ENCODE measurements at regions not wholly inside any gene's neighbourhood (a gene's known extent, or its start where the extent isn't known, plus 50 kb on each side); places are given as distances from the start of the nearest gene placed in this dataset.

DNA sequence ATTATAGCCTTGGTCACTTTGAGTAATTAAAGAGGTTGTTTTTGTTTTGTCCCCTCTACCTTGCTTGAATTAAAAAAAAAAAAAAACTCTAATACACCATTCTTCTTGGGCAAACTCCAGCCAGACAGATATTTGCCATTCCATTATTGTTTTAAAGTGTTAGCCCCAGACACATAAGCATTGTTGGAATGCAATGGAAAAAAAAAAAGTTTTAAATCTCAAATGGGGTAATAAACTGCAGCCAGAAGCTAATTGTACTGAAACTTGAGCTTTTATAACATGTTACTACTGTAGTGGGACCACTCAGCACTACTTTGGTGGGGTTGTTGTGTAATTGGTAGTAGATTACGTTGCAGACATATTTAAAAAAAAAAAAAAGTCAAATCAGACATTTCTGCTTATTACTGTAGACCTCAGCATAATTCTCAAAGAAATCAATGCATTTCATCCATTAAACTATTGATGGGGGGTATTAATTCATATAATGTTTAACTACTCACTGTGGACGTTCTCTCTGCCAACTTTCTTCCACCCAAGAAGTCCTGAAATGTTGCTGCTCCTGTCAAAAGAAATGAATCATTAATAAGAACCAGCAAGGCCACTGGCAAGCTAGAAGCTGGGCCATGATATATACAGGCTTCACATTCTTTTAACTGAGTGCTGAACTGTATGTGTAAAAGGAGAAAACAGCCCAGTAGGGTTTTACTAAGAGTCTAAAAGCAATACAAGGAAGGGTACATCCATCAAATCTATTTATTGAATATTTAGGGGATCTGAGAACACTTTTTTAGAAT is 626.6 kb upstream of the SOX9 start:
- DNase-seq = no peak
- H3K9me3 Mint-ChIP-seq (ENCODE audit: low read depth, unreplicated experiment) = no peaks in the 10 kb centered on the region
- CTCF ChIA-PET = interaction anchor here (0.6 to 0.7 kb wide), 2 partner anchors 1367 to 1692 kb away, joined by 3 to 4 read pairs; no protein-coding TSS in a partner anchor
- TF ChIP-seq, protein P1, sequence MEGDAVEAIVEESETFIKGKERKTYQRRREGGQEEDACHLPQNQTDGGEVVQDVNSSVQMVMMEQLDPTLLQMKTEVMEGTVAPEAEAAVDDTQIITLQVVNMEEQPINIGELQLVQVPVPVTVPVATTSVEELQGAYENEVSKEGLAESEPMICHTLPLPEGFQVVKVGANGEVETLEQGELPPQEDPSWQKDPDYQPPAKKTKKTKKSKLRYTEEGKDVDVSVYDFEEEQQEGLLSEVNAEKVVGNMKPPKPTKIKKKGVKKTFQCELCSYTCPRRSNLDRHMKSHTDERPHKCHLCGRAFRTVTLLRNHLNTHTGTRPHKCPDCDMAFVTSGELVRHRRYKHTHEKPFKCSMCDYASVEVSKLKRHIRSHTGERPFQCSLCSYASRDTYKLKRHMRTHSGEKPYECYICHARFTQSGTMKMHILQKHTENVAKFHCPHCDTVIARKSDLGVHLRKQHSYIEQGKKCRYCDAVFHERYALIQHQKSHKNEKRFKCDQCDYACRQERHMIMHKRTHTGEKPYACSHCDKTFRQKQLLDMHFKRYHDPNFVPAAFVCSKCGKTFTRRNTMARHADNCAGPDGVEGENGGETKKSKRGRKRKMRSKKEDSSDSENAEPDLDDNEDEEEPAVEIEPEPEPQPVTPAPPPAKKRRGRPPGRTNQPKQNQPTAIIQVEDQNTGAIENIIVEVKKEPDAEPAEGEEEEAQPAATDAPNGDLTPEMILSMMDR (IDR thresholded peaks at IDR 0.05; ENCODE audit: unreplicated experiment) = no peak
- no peaks in the 10 kb centered on the region for H3K4me1 Mint-ChIP-seq (ENCODE audit: low read depth, unreplicated experiment)
- no peak overlapping the region for H3K4me3 Mint-ChIP-seq (ENCODE audit: low read depth, unreplicated experiment)
- intact Hi-C loops (cut with micrococcal nuclease; ENCODE audit: unreplicated experiment) = no loop called here
- no peak overlapping the region for H3K27ac Mint-ChIP-seq (ENCODE audit: unreplicated experiment)
- H3K27me3 Mint-ChIP-seq (ENCODE audit: unreplicated experiment) = no peaks in the 10 kb centered on the region
- no TSS peak for BruUV-seq (replicated peaks)
- H3K36me3 Mint-ChIP-seq (ENCODE audit: insufficient read depth, unreplicated experiment) = no peaks in the 10 kb centered on the region

DNA sequence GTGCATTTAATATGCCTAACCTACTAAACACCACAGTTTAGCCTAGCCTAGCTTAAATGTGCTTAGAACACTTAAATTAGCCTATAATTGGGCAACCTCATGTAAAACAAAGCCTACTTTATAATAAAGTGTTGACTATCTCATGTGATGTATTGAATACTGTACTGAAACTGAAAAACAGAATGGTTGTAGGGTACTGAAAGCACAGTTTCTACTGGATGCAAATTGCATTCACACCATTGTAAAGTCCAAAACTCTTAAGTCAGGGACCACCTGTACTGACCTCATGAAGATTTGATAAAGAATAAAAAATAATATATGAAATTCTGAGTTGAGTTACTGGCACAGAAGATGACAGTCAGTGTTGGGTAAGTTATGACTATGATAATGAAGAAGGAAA is 625.4 kb upstream of the SOX9 start:
- CTCF ChIA-PET = interaction anchor here (0.7 kb wide), 1 partner anchor 189 kb away, joined by 4 read pairs; no protein-coding TSS in a partner anchor
- Mint-ChIP-seq H3K4me1 (ENCODE audit: low read depth, unreplicated experiment) (no peaks in the 10 kb centered on the region), H3K9me3 (ENCODE audit: low read depth, unreplicated experiment) (no peaks in the 10 kb centered on the region), H3K4me3 (ENCODE audit: low read depth, unreplicated experiment) (no peak overlapping the region), H3K27me3 (ENCODE audit: unreplicated experiment) (no peaks in the 10 kb centered on the region), H3K36me3 (ENCODE audit: insufficient read depth, unreplicated experiment) (no peaks in the 10 kb centered on the region), H3K27ac (ENCODE audit: unreplicated experiment) (no peak overlapping the region)
- TF ChIP-seq, protein P1 (IDR thresholded peaks at IDR 0.05; ENCODE audit: unreplicated experiment) = no peak
- no TSS peak for BruUV-seq (replicated peaks)
- DNase-seq = no peak
- intact Hi-C loops (cut with micrococcal nuclease; ENCODE audit: unreplicated experiment) = no loop called here

DNA sequence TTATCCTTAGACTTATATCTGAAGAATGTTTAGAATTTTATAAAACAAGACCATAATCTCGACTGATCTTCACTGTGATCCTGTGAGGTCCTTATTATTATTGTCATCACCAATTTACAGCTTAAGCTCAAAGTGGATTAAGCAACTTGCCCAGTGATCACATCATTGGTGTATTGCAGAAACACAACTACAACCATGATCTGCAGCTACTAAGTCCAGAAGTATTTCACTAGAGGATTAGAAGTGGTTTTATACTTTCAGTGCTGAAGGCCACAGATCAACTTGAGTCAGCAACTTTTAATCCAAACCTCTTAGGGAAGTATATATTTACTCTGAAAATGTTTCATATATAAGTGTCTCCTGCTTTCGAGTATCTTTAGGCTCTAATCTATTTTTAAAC is 624.3 kb upstream of the SOX9 start:
- TF ChIP-seq, protein P1 (IDR thresholded peaks at IDR 0.05; ENCODE audit: unreplicated experiment) = no peak
- Mint-ChIP-seq H3K4me3 (ENCODE audit: low read depth, unreplicated experiment) (no peak overlapping the region), H3K27ac (ENCODE audit: unreplicated experiment) (no peak overlapping the region), H3K9me3 (ENCODE audit: low read depth, unreplicated experiment) (no peaks in the 10 kb centered on the region), H3K27me3 (ENCODE audit: unreplicated experiment) (no peaks in the 10 kb centered on the region), H3K4me1 (ENCODE audit: low read depth, unreplicated experiment) (no peaks in the 10 kb centered on the region), H3K36me3 (ENCODE audit: insufficient read depth, unreplicated experiment) (no peaks in the 10 kb centered on the region)
- CTCF ChIA-PET = interaction anchor here (0.6 to 0.8 kb wide), 2 partner anchors 11 to 15 kb away, joined by 3 read pairs; no protein-coding TSS in a partner anchor
- no peak for DNase-seq
- intact Hi-C loops (cut with micrococcal nuclease; ENCODE audit: unreplicated experiment) = no loop called here
- BruUV-seq (replicated peaks) = no TSS peak

DNA sequence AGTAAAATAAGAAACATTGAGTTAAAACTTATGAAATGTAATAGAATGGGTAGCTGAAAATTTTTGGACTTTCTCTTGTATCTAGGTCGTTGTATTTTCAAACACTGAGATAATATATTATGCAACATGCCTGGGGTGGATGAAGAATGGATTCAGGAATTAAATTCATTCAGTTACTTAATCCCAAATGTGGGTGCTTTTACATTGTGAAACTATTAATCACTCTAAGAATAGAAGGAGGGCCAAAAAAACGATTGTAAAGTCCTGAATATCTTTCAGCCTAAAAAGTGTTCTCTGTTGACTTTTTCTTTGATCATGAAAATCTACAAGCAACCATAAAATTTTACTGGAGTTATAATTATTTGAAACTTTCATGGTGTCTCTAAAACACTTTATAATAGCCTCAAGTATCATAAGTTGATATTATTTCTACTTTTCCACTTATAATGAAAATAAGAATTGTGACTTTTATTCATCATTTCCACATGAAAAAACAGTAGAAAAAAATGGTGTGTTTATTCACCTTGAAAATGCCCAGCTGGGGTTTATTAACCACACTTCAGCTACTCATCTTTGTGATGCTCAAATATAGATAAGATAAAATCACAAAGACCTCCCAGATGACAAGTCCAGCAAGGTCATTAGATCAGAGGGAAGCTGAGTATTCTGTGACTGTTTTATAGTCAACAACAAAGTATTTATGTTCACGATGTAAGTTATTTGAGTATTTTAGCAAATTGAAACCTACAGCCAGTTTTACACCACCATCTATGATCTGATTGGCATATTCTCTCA is 619.9 kb upstream of the SOX9 start:
- intact Hi-C loops (cut with micrococcal nuclease; ENCODE audit: unreplicated experiment) = no loop called here
- H3K27me3 Mint-ChIP-seq (ENCODE audit: unreplicated experiment) = peaks cover 12% of the 10 kb centered on the region
- no peaks in the 10 kb centered on the region for H3K9me3 Mint-ChIP-seq (ENCODE audit: low read depth, unreplicated experiment)
- BruUV-seq (replicated peaks) = no TSS peak
- CTCF ChIA-PET = no interaction called here
- TF ChIP-seq, protein P1 (IDR thresholded peaks at IDR 0.05; ENCODE audit: unreplicated experiment) = no peak
- H3K4me3 Mint-ChIP-seq (ENCODE audit: low read depth, unreplicated experiment) = no peak overlapping the region
- no peaks in the 10 kb centered on the region for H3K4me1 Mint-ChIP-seq (ENCODE audit: low read depth, unreplicated experiment)
- no peak overlapping the region for H3K27ac Mint-ChIP-seq (ENCODE audit: unreplicated experiment)
- H3K36me3 Mint-ChIP-seq (ENCODE audit: insufficient read depth, unreplicated experiment) = no peaks in the 10 kb centered on the region
- DNase-seq = no peak
